HG03135 (cell line): ENCODE measurements at regions not wholly inside any gene's neighbourhood (a gene's known extent, or its start where the extent isn't known, plus 50 kb on each side); places are given as distances from the start of the nearest gene placed in this dataset.

Experiments used
- ATAC-seq: cut with Tn5 transposase; IDR thresholded peaks from one replicate; pipeline ENCODE4 v1.9.1; 2021; ENCODE audit warnings: mild to moderate bottlenecking, moderate library complexity; ENCODE audit not compliant: unreplicated experiment

DNA sequence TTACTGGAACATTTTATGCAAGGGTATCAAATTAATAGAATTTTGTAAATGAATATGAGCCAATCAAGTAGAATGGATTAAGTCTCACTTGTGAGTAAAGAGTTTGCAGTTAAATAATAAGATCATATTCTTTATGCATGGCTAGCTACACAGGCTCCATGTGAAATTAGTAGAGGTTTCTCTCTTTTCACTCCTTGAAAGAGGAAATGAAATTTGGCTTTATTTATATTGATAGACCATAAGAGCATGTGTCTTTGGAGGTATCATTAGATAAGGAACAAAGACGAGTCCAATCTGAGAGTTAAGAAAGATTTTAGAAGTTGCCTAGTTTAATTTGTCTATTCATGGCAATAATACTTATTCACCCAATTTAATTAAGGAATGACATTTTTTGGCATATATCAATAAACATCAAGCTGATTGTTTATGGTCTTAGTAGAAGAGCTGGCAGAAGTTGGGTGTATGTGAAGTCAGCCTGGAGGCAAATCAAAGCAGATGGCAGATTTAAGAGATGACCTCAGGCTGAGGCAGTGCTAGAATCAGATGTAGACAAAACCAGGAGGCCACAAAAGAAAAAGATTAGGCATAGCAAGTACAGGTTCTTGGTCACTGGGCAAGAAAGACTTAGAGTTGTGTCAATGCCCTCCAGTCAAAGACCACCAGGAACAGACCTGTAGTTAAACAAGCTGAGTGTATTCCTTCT, 406.5 kb upstream of the ARHGEF26 start:
- ATAC-seq, result no peak

DNA sequence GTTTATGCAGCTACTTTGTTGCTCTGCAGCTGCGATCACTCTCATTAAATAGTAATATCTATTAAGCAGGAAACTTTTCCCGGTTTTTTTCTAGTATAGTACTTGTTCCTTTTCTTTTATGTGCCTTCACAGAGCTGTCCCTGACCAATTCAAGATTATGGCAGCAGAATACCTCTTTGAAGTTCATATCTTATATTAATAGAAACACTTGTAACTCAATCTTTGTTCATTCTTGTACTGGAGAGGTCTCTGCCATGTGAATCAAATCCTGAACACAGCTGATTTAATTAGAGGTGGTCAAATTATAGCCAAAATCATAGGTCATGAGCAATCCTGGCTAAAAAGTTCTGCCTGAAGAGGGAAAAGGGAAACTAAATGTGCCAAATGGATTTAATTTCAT, 399.0 kb upstream of the ARHGEF26 start:
- ATAC-seq, result no peak

DNA sequence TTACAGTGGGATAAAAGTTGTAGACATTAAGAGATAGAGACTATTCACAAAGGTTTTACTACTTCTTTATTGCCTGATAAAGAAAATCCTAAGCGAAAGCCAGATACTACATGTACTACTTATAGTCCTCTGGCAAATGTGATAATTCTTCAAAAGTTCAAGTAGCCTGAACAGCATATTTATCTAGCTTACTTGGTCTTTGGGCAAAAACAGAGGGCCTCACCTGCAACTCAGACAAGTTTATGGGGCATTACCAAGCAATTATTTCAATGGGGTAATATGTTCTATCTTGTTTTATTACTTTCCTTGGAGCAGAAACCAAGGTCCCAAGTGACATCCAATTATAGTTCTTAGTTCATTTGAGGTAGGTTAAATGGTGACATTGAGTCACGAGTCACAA, 390.1 kb upstream of the ARHGEF26 start:
- ATAC-seq, result no peak

DNA sequence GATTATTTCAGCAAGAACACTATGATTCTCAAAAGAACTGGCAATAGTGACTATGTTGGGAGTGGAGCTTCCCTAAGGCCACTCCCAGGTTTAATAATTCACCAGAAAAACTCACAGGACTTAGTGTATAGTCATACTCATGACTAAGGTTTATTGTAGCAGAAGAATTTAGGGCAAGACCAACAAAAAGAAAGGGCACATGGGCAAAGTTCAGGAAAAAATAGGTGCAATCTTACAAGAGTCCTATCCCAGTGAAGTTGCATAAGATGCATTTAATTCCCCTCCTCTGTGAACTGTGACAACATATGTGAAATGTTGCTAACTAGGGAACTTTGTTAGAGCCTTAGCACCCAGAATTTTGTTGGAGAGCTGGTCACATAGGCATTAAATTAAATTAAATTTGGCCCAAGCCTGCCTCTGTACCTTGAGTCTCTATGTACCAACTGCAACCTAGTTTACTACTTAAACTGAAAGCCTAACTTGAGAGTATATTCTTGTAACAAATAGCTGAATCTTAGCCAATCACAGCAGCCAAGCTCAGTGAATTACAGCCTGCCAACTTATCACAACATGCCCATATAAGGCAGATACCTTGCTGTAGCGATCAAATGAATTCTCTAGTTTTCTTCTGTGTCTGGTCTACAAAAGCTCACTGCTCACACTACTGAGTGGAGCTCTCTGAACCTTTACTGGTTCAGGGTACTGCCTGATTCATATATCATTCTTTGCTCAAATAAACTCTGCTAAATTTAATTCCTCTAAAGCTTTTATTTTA, 386.2 kb upstream of the ARHGEF26 start:
- ATAC-seq, result no peak

DNA sequence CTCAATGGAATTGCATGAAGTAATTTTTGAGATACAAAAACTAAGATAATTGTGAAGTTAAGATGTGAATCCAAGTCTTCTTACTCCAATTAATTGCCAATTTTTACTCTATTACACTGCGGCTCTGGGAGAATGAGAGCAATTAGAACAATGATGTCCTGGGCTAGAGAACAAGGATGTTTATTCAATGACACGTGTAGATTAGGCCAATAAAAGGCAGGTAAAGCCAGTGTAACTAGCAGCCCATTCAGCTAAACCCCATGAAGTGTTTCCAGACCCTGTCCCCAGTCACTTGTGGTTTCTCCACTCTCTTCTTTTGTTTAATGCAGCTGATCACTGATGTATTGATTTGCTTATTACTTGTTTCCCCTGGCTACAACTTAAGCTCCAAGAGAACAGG, 381.1 kb upstream of the ARHGEF26 start:
- no peak for ATAC-seq

DNA sequence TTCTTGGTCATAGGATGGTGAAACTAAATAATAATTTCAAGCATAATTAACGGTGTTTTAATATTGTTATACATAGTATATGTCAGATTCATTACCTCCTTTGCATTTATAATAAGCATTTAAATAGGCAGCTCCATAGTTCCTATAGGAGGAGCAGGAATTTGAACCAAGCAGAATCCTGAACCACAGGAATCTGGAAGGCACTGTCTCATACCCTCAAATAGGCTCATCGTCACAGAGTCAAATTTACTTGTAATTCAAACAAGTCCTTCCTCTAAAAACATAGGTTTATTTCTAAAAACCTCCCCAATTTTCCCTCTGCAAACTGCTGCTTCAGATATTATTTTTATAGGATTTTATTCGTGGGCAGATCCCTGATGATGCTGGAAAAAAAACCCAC, 376.3 kb upstream of the ARHGEF26 start:
- ATAC-seq, result no peak

DNA sequence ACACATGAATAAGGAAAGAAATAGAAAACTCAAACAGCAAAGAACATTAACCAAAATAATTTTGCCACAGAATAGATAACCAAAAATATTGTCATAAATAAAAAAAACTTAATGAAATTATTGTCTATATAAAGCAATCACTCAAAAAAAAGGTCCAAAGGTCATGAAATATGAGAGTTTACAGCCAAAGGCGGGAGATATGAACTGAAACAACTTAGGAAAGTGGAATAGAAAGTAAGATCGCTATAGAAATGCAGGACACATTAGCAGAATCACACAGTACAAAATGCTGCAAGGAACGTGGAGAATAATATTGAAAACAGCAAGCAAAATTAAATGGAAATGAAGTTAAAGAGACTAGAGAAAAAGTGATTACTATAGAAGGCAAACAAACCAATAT, 375.0 kb upstream of the ARHGEF26 start:
- no peak for ATAC-seq

DNA sequence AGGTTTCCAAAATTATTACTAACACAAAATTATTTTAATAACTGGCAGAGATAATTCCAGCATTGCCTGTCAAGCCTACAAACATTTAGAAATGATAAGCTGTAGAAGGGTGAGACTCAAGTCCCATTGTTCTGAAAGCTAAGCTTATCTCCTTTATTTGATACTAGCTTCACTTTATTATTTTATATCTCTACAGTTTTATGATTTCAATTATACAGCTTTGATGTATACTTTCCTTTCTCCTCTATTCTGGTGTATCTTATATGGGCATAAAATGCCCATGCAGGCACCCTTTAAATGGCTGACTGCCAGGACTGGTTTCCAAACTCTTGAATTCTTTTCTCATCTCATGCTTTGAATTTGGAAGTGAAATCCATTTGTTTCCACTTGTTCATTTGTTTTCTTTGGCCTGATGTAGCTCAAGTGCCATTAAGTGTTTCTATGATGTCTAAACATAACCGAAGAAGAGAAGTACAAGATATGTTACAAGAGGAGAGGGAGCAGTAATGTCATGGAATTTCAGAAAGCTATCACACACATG, 372.1 kb upstream of the ARHGEF26 start:
- ATAC-seq, result no peak

DNA sequence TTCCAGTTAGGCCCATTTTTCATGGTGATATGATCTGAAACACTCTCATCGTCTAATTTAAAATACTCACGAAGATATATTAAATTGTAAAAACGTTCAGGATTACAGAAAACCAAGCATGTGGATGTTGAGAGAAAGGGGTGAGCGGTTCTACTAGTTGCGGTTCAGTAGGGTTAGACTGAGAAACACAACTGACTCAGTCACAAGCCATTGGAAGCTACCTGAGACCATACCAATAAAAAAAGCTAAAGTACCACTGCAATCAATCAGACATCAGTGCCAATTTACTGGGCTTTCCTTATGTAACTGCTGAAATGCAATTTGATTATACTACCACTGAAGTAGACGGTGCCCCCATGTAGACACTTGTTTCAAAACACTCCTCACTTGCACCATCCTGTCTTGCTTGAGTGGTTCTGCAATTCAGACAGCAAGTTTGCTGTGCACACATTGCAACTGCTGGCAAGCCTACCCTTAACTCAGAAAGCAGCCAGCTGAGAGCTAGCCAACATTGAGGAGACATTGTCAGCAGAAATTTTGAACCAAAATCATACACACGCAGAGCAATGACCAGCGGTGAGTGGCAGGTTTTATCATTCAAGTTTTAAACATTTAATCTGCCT, 368.7 kb upstream of the ARHGEF26 start:
- no peak for ATAC-seq

DNA sequence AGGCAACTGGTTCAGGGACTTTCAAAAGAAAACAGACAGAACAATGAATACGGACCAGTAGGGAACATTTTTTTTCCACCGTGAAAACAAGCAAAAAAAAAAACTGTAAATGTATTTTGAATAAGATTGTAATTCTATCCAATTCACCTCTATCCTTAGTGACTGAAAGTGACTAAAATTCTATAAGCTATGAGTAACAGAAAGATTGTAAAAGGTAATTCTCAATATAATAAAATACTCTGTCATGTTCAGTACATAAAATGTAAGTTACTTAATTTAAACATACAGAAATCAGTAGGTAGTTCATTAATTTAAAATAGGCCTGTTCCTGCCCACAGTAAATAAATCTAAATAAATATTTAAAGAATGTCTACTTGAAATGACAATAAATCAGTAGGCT, 368.2 kb upstream of the ARHGEF26 start:
- no peak for ATAC-seq

DNA sequence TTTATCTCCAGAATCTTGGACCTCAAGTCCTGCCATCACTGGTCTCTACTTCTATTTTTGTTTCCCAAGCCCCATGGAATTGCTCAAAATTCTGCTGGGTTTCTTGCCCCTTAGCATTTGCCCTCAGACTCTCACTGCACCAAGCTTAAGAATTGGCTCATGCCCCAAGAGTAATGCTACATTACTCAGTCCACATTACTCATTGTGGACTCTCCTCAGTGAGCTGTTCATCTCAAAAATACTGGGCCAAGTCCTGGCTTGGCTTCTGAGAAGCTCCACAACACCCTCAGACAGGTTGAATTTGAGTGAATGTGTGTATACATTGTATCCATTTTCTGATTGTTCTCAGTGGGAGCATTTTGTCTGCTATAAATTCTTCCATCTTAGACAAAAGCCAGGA, 364.4 kb upstream of the ARHGEF26 start:
- no peak for ATAC-seq

DNA sequence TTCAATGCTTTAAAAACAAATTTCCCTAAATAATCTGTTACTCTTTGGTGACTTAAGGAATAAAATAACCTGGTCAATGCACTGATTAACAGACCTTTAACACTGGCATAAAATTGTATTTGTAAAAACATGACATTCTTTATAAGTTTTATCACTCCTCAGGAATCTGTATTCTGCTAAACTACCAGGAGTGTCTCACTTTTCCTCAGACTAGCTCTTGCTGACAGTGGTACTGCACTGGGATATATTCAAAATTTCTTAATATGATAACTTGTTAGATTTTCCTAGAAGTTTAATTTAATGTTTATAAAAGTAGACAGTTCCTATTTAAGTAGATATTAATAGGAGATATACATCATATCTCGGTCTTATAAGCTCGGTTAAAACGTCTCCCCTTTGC, 363.4 kb upstream of the ARHGEF26 start:
- ATAC-seq, result no peak

DNA sequence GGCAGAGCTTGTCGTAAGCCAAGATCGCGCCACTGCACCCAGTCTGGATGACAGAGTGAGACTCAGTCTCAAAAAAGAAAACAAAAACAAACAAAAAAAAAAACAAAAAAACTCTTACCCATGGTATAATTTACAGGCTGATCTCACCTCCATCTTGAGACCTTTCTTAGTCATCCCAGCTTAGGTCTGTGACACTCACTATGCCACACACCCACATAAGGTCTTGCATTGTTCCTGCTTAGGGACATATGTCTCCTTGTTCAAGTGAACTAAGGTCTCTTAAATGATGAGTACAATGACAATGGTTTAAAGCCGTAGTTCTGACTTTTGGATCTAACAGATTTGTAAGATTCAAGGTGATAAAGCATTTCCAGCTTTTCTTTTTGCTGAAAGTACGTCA, 360.2 kb upstream of the ARHGEF26 start:
- ATAC-seq, result no peak

DNA sequence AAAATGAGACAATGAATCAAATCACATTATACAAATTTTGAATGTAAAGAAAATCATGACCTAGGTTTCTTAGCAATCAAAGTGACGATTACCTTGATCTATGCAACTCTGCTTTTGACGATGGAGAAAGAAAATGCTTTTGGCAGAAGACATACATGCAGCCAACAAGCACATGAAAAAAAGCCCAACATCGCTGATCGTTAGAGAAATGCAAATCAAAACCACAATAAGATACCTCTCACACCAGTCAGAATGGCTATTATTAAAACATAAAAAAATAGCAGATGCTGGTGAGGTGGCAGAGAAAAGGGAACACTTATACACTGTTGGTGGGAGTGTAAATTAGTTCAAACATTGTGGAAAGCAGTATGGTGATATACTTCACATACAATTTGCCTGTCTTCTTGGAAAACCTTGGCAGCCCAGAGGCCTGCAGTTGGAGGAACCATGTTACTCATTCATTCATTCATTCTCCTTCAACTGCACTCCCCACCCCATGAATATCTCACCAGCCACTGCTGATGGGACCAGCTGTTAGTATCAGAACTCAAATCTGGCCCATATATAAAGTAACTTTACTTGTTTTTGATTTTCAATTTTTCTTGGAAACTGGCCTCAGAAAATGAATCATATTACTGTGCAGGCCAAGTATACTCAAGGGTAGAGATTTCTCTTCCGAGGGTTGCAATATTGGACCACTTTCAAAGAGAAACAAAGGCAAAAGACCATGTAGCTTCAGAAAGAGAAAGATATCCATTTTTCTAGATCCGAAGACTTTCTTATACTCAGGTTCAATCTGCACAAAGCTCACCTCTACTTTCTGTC, 358.6 kb upstream of the ARHGEF26 start:
- no peak for ATAC-seq

DNA sequence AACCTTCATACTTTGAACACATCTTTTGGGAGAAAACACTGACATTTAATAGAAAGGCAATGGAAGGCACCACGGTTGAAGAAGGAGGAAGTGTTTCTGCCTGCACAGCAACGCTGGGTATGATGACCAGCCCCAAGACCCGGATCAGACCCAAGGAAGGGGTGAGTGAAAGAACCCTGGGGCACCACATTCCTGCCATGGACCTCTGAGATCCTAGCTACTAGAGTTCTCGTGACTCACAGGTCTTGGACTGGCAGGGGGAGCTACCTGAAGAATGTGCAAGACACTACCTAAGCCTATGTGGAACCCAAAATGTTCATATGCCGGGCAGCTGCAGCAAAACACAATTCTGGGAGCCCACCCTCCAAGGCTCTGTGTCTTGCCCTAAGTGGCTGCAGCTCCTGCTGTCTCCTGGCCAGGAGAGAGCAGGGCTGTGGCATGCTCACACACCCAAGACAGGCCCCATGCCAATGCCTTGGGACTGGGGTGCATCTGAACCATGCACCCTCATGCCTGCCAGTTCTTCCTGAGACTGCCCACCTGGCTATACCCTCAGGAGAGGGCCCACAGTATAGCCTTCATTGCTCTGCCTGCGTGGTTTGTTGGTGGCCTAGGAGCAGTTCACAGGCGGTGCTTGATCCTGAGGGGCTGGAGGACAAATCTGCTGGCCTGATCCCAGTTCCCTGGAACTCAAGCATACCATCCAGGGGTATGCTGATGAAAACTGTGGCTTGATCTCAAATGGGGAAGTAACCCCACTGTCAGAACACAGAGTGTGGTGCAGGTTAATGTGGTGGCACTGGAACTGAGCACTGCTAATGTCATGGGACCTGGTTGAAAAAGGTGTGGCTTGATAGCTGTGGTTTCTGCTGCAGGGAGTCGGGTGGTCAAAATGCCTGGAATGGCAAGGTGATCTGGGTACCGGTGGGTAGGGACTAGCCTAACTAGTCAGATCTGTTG, 353.3 kb upstream of the ARHGEF26 start:
- ATAC-seq, result no peak

DNA sequence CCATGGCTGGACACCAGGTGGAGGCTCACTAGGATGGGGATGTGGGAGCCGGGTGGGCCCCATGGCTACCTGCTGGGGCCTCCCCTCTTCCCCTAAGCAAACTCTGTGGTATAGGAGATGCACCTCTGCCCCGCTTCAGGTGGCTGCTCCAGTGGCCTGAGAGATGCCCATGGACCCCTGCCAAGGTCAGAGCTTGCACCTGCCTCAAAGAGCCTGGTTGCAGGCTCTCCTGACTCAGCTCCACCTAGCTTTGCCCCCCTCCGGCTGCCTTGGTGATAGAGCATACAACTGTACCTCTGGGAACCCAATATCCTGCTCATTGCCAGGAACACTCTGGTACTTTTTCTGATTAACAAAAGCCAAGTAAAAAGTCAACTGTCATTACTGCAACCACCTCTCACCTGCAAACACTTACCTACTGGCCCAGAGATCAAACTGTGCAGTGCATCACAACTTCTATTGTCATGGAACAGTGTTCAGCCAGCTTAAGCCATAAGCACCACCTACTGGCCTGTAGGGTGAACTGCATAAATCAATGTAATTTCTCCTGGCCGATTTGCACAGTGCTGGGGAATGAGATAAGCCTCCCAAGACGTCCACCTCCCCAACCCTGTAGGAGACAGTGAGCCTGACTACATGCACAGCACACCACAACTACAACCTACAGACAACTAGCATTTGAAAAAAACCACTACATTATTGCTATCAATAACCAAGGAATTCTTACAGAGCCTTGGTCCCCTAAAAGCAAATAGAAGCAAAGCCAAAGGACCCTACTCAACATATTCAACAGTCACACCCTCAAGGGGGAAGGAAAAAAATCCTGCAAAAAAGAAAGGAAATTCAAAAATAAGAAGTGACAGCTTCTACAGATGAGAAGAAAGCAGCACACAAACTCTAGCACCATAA, 352.4 kb upstream of the ARHGEF26 start:
- peak; percentile 92 for ATAC-seq

DNA sequence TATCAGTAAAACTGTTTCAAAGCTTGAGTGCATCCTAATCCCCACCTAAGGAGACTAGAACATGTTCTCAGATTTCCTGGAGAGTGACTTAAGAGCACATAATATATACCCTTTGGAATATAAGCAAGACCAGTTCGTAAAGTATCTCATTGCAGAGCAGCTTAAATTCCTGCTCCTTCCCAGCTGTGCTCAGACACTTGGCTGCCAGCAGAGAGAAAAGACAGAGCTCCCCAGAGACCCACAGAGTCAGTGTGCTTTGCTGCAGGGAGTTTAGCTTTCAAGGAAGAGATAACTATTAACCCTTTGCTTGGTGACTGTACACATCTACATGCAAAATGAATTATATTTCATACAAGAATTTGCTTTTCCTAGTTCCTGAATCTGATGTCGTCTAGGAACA, 338.1 kb upstream of the ARHGEF26 start:
- no peak for ATAC-seq

DNA sequence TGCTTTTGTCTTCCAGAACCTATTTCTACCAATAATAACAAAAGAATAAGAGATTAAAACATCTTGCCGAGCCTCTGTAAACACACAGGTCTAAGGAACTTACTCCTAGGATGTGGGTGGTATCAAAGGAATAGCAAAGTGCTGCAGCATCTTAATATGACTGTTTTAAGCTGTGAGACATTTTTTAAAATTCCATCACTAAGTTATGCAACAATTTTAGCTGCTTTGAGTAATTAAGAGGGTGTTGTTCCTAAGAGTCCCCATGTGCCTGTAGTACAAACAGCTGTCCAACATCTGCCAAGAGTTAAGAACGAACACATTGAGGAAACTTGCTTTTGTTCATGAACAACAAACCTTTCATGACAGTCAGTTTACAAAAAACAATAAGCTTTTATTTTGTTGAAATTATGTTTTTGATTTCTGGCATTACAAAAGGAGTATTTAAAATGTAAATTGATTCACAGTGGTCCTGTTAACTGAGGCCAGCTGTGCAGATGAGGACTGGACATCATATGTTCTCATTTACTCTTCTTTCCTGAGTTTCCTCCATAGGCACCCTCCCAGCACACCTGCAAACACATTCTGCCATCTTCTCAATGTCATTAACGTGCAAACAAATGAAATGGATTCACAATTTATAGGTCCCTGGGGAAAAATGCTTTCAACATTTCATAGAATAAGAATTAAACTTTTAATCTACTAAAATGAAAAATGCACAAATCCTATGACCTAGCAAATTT, 337.3 kb upstream of the ARHGEF26 start:
- ATAC-seq, result no peak
